WTC11 (cell line): ENCODE measurements at regions not wholly inside any gene's neighbourhood (a gene's known extent, or its start where the extent isn't known, plus 50 kb on each side); places are given as distances from the start of the nearest gene placed in this dataset.

ENCODE experiments used
- ATAC-seq: fragments of 200-7000 bp; cut with Tn5 transposase; 2 replicates; pipeline ENCODE4 v1.10.0; 2021; ENCODE audit warnings: mild to moderate bottlenecking, moderate library complexity
- CTCF ChIA-PET: fragments of 300-600 bp; sonication (Branson Sonifier 250); formaldehyde crosslinking; loops from one replicate; lab custom pipeline; 2021; ENCODE audit warnings: antibody characterized with exemption; lab: Charles Lee
- POLR2A ChIA-PET: fragments of 350-600 bp; sonication (Branson Sonifier 250); formaldehyde crosslinking; loops from one replicate; lab custom pipeline; 2021; ENCODE audit warnings: antibody characterized with exemption; lab: Charles Lee
- DNase-seq: peaks from one replicate; pipeline ENCODE4 v3.0.0; 2021; ENCODE audit warnings: low spot score
- H3K27ac Mint-ChIP-seq: 2 replicates; pipeline ENCODE4 v1.8.0; 2021; ENCODE audit warnings: mixed read lengths
- H3K27me3 Mint-ChIP-seq: 2 replicates; pipeline ENCODE4 v1.8.0; 2021; ENCODE audit warnings: low read depth, mild to moderate bottlenecking, moderate library complexity, mixed read lengths
- H3K36me3 Mint-ChIP-seq: 2 replicates; pipeline ENCODE4 v1.8.0; 2021; ENCODE audit warnings: mixed read lengths
- H3K4me1 Mint-ChIP-seq: 2 replicates; pipeline ENCODE4 v1.8.0; 2022; ENCODE audit warnings: mixed read lengths
- H3K4me3 Mint-ChIP-seq: 2 replicates; pipeline ENCODE4 v1.8.0; 2021; ENCODE audit warnings: mild to moderate bottlenecking, moderate library complexity, mixed read lengths
- H3K9me3 Mint-ChIP-seq: 2 replicates; pipeline ENCODE4 v1.8.0; 2021; ENCODE audit warnings: mixed read lengths
- CBFB ChIP-seq: sonication (generic); formaldehyde crosslinking; IDR thresholded peaks from 2 replicates; pipeline ENCODE4 v1.8.1; 2022; ENCODE audit warnings: mild to moderate bottlenecking, low read depth, missing genetic modification reagents
- CREB1 ChIP-seq: sonication (generic); formaldehyde crosslinking; IDR thresholded peaks from 2 replicates; pipeline ENCODE4 v1.8.0; 2023; ENCODE audit warnings: mild to moderate bottlenecking, missing genetic modification reagents
- FOXK1 ChIP-seq: sonication (generic); formaldehyde crosslinking; IDR thresholded peaks from 2 replicates; pipeline ENCODE4 v1.8.0; 2022; ENCODE audit warnings: mild to moderate bottlenecking, moderate library complexity, missing genetic modification reagents
- GTF2I ChIP-seq: fragments of 250-450 bp; sonication (Bioruptor Pico); conservative IDR thresholded peaks from 2 replicates; pipeline ENCODE4 v1.4.0; 2021; ENCODE audit warnings: mild to moderate bottlenecking
- HMGA2 ChIP-seq: fragments of 250-450 bp; sonication (Bioruptor Pico); IDR thresholded peaks from 2 replicates; pipeline ENCODE4 v1.4.0; 2021; ENCODE audit warnings: mild to moderate bottlenecking, moderate library complexity
- MXD4 ChIP-seq: fragments of 250-450 bp; sonication (Bioruptor Pico); IDR thresholded peaks from 2 replicates; pipeline ENCODE4 v1.8.0; 2021; ENCODE audit warnings: mild to moderate bottlenecking, moderate library complexity, borderline replicate concordance
- NFATC4 ChIP-seq: fragments of 250-450 bp; sonication (Bioruptor Pico); IDR thresholded peaks from 2 replicates; pipeline ENCODE4 v1.9.0; 2021; ENCODE audit warnings: mild to moderate bottlenecking
- NFE2L1 ChIP-seq: sonication (generic); formaldehyde crosslinking; IDR thresholded peaks from 2 replicates; pipeline ENCODE4 v1.8.1; 2023; ENCODE audit warnings: missing genetic modification reagents
- NR2C2 ChIP-seq: sonication (generic); formaldehyde crosslinking; IDR thresholded peaks from 2 replicates; pipeline ENCODE4 v1.8.0; 2022; ENCODE audit warnings: mild to moderate bottlenecking, missing genetic modification reagents
- PREB ChIP-seq: sonication (generic); formaldehyde crosslinking; IDR thresholded peaks from 2 replicates; pipeline ENCODE4 v1.8.1; 2022; ENCODE audit warnings: mild to moderate bottlenecking, missing genetic modification reagents, moderate library complexity, borderline replicate concordance
- SMAD3 ChIP-seq: sonication (generic); formaldehyde crosslinking; IDR thresholded peaks from 2 replicates; pipeline ENCODE4 v1.8.0; 2022; ENCODE audit warnings: missing genetic modification reagents, mild to moderate bottlenecking, borderline replicate concordance
- SOX15 ChIP-seq: fragments of 250-450 bp; sonication (Bioruptor Pico); IDR thresholded peaks from 2 replicates; pipeline ENCODE4 v1.9.0; 2021; ENCODE audit warnings: mild to moderate bottlenecking
- TEAD1 ChIP-seq: sonication (generic); formaldehyde crosslinking; IDR thresholded peaks from 2 replicates; pipeline ENCODE4 v1.8.0; 2022; ENCODE audit warnings: mild to moderate bottlenecking, missing genetic modification reagents
- ZBTB21 ChIP-seq: sonication (generic); formaldehyde crosslinking; IDR thresholded peaks from 2 replicates; pipeline ENCODE4 v1.8.1; 2023; ENCODE audit warnings: mild to moderate bottlenecking, missing genetic modification reagents, borderline replicate concordance
- ZBTB43 ChIP-seq: sonication (generic); formaldehyde crosslinking; IDR thresholded peaks from 2 replicates; pipeline ENCODE4 v1.8.1; 2023; ENCODE audit warnings: mild to moderate bottlenecking, missing genetic modification reagents
- ZNF138 ChIP-seq: sonication (generic); formaldehyde crosslinking; conservative IDR thresholded peaks from 2 replicates; pipeline ENCODE4 v1.8.1; 2022; ENCODE audit warnings: mild to moderate bottlenecking, moderate library complexity, missing genetic modification reagents
- ZNF512 ChIP-seq: sonication (generic); formaldehyde crosslinking; IDR thresholded peaks from 2 replicates; pipeline ENCODE4 v1.8.1; 2022; ENCODE audit warnings: missing genetic modification reagents, borderline replicate concordance
- TF ChIP-seq, protein P1 (sequence below): fragments of 250-450 bp; sonication (Bioruptor Pico); conservative IDR thresholded peaks from 2 replicates; pipeline ENCODE4 v1.9.0; 2021; ENCODE audit warnings: mild to moderate bottlenecking
- TF ChIP-seq, protein P2 (sequence below): sonication (generic); formaldehyde crosslinking; IDR thresholded peaks from 2 replicates; pipeline ENCODE4 v1.8.1; 2023; ENCODE audit warnings: mild to moderate bottlenecking, missing genetic modification reagents, moderate library complexity
- TF ChIP-seq, protein P3 (sequence below): fragments of 250-450 bp; sonication (Bioruptor Pico); IDR thresholded peaks from 2 replicates; pipeline ENCODE4 v1.9.0; 2021; ENCODE audit warnings: mild to moderate bottlenecking, borderline replicate concordance

DNA sequence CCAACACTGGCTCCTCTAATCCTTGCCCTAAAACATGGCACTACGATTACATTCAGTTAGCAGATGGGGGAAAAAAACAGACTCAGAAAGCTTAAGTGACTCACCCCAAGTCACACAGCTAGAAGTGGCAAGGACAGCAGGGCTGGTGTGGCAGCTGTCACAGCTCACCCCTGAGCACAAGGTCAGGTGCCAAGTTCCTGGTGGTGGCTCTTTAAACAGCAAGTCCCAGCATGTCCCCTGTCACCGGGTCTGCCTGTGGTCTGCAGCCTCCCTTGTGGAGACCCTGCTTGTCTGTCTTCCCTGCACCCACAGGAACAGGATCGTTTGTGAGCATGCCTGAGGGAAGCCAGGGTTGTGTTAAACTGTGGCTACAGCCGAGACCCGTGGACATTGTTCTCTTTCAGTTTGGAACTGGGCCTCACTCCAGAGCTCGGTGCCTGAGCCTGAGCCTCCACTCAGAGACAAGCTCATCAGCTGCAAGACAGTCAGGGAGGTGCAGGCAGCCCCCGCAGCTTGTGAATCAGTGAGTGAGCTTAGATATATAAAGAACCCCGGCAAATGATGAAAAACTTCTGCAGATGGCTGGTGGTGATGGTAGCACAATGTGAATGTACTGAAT, 260.8 kb downstream of the BCOR start:
- TF ChIP-seq SMAD3 (CRISPR knock-in tag): no peak
- TF ChIP-seq ZBTB43 (CRISPR knock-in tag): no peak
- no peak for TF ChIP-seq SOX15 (CRISPR knock-in tag)
- TF ChIP-seq CREB1 (CRISPR knock-in tag): no peak
- H3K4me3 Mint-ChIP-seq: no peak overlapping the region
- H3K27ac Mint-ChIP-seq: no peak overlapping the region
- H3K4me1 Mint-ChIP-seq: peaks cover 13% of the 10 kb centered on the region
- no peaks in the 10 kb centered on the region for H3K36me3 Mint-ChIP-seq
- no peaks in the 10 kb centered on the region; the same call in 1 of the 2 replicates for H3K27me3 Mint-ChIP-seq
- no peak for ATAC-seq
- ChIA-PET CTCF (no interaction called here), POLR2A (interaction anchor here (0.6 kb wide), 1 partner anchor 238 kb away, joined by 4 read pairs; no protein-coding TSS in a partner anchor)
- no peaks in the 10 kb centered on the region for H3K9me3 Mint-ChIP-seq
- no peak for DNase-seq

DNA sequence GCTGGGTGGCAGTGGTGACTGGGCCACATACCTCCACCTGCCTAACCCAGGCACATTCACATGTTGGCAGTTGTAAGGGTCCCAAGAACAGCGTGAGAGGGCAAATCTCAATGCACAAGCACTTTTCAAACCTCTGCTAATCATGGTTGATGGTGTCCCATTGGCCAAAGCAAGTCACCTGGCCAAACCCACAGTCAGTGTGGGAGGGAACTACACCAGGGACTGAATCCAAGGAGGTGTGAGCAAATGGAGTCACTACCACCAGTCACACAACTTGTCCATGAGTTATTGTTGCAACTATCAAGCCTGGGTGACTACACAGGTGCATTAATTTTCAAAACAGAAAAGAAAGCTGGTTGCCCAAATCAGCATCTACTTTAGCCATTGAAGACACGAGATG, 260.1 kb downstream of the BCOR start:
- ChIA-PET POLR2A (no interaction called here), CTCF (no interaction called here)
- TF ChIP-seq TEAD1 (CRISPR knock-in tag): no peak
- no peak for TF ChIP-seq FOXK1 (CRISPR knock-in tag)
- TF ChIP-seq, protein P1, sequence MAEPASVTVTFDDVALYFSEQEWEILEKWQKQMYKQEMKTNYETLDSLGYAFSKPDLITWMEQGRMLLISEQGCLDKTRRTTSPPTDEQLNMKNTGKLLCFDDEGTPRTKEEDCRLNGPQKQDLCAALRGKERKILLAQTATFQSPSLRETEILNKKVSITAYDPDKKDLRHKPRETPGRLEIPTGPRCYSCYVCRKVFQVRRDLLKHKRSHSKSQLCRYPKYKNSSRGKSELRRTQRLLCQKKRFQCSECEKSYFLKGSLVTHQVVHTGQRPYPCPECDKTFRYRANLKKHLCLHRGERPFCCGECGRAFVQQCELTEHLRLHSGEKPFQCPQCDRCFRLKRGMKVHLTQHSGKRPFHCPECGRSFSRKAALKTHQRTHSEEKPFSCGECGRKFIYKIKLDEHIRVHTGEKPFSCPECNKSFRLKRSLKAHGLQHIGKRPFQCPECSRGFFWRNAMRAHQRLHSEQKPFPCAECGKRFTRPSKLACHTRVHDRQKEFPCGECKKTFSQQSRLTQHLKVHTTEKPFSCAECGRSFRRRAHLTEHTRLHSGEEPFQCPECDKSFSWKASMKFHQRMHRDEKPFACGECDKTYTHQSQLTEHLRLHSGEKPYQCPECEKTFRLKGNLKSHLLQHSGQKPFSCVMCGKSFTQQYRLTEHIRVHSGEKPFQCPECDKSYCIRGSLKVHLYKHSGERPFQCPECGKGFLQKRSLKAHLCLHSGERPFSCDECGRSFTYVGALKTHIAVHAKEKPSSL: no peak
- no peak for TF ChIP-seq MXD4 (CRISPR knock-in tag)
- TF ChIP-seq NR2C2: no peak
- TF ChIP-seq ZBTB21 (CRISPR knock-in tag): no peak
- no peak for TF ChIP-seq ZNF138 (CRISPR knock-in tag)
- no peak for TF ChIP-seq CBFB (CRISPR knock-in tag)
- no peaks in the 10 kb centered on the region; the same call in 1 of the 2 replicates for H3K27me3 Mint-ChIP-seq
- H3K9me3 Mint-ChIP-seq: no peaks in the 10 kb centered on the region
- ATAC-seq (no peak), DNase-seq (no peak)
- H3K27ac Mint-ChIP-seq: no peak overlapping the region
- no peak overlapping the region for H3K4me3 Mint-ChIP-seq
- H3K36me3 Mint-ChIP-seq: no peaks in the 10 kb centered on the region
- peaks cover 16% of the 10 kb centered on the region for H3K4me1 Mint-ChIP-seq

DNA sequence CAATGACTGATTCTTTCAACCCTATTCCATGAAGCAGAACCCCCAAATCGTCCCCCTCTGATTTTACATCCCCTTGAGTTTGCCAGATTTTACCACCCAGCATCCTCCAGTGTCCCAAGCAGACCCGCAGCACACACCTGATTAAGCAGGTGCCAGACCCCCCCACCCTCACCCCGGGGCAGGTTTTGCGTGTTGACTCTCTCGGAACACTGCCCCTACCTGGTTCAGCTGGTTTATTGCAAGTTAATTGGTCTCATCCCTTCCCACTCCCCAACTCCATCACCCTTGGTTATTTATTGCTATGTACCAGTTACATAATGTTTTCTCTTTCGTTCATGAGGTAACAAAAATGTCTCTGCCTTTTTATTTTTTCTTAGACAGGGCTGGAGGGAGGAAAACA, 258.4 kb downstream of the BCOR start:
- no peaks in the 10 kb centered on the region; the same call in 1 of the 2 replicates for H3K27me3 Mint-ChIP-seq
- H3K27ac Mint-ChIP-seq: no peak overlapping the region
- ATAC-seq (peak; percentile 57; the same call in 1 of the 2 replicates), DNase-seq (peak; percentile 34)
- ChIA-PET POLR2A (no interaction called here), CTCF (interaction anchor here (0.7 to 2.5 kb wide), 7 partner anchors 9 to 185 kb away, joined by 3 to 9 read pairs (median 5); no protein-coding TSS in a partner anchor)
- H3K4me3 Mint-ChIP-seq: no peak overlapping the region
- H3K36me3 Mint-ChIP-seq: no peaks in the 10 kb centered on the region
- H3K4me1 Mint-ChIP-seq: peaks cover 31% of the 10 kb centered on the region
- H3K9me3 Mint-ChIP-seq: no peaks in the 10 kb centered on the region
- TF ChIP-seq NFE2L1: no peak
- TF ChIP-seq ZNF512 (CRISPR knock-in tag): no peak
- TF ChIP-seq NFATC4 (CRISPR knock-in tag): no peak
- TF ChIP-seq, protein P2, sequence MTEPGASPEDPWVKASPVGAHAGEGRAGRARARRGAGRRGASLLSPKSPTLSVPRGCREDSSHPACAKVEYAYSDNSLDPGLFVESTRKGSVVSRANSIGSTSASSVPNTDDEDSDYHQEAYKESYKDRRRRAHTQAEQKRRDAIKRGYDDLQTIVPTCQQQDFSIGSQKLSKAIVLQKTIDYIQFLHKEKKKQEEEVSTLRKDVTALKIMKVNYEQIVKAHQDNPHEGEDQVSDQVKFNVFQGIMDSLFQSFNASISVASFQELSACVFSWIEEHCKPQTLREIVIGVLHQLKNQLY (CRISPR knock-in tag): no peak
- TF ChIP-seq GTF2I: no peak
- no peak for TF ChIP-seq HMGA2 (CRISPR knock-in tag)
- TF ChIP-seq, protein P3, sequence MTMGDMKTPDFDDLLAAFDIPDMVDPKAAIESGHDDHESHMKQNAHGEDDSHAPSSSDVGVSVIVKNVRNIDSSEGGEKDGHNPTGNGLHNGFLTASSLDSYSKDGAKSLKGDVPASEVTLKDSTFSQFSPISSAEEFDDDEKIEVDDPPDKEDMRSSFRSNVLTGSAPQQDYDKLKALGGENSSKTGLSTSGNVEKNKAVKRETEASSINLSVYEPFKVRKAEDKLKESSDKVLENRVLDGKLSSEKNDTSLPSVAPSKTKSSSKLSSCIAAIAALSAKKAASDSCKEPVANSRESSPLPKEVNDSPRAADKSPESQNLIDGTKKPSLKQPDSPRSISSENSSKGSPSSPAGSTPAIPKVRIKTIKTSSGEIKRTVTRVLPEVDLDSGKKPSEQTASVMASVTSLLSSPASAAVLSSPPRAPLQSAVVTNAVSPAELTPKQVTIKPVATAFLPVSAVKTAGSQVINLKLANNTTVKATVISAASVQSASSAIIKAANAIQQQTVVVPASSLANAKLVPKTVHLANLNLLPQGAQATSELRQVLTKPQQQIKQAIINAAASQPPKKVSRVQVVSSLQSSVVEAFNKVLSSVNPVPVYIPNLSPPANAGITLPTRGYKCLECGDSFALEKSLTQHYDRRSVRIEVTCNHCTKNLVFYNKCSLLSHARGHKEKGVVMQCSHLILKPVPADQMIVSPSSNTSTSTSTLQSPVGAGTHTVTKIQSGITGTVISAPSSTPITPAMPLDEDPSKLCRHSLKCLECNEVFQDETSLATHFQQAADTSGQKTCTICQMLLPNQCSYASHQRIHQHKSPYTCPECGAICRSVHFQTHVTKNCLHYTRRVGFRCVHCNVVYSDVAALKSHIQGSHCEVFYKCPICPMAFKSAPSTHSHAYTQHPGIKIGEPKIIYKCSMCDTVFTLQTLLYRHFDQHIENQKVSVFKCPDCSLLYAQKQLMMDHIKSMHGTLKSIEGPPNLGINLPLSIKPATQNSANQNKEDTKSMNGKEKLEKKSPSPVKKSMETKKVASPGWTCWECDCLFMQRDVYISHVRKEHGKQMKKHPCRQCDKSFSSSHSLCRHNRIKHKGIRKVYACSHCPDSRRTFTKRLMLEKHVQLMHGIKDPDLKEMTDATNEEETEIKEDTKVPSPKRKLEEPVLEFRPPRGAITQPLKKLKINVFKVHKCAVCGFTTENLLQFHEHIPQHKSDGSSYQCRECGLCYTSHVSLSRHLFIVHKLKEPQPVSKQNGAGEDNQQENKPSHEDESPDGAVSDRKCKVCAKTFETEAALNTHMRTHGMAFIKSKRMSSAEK (CRISPR knock-in tag): no peak
- TF ChIP-seq PREB: no peak
